ENCODE measurements at regions not wholly inside any gene's neighbourhood (a gene's known extent, or its start where the extent isn't known, plus 50 kb on each side); places are given as distances from the start of the nearest gene placed in this dataset.

- TF ChIP-seq CTCF (IDR thresholded peaks at IDR 0.05; ENCODE audit: low read depth, low read length, missing input control): no peak
- no peak for TF ChIP-seq FOXA2 (IDR thresholded peaks at IDR 0.05)
- no peak for TF ChIP-seq FOXA1 (IDR thresholded peaks at IDR 0.05)
Observed at GRCh38 chr22:22157348-22157725, 87.2 kb upstream of the VPREB1 start (continued).

- Histone ChIP-seq H3K4me1 (ENCODE audit: control insufficient read depth in 4 of 4, insufficient read depth in 4 of 4, low read length in 3 of 4) (no peaks in the 10 kb centered on the region), H3K36me3 (ENCODE audit: control insufficient read depth in 4 of 4, insufficient read depth in 3 of 4, low read depth in 1 of 4, low read length in 3 of 4) (no peaks in the 10 kb centered on the region), H3K4me3 (ENCODE audit: low read depth in 1 of 3, low read length in 3 of 3) (peak overlapping the region in 1 of 3 donors; percentile 5), H3K27ac (ENCODE audit: low read depth in 1 of 2, low read length in 2 of 2) (no peak overlapping the region), H3K27me3 (ENCODE audit: control insufficient read depth in 4 of 4, insufficient read depth in 4 of 4, low read length in 3 of 4) (no peaks in the 10 kb centered on the region), H3K9me3 (ENCODE audit: control insufficient read depth in 4 of 4, low read length in 3 of 4) (no peaks in the 10 kb centered on the region), H3K9ac (ENCODE audit: low read depth in 1 of 2, low read length in 2 of 2) (no peak overlapping the region)
- TF ChIP-seq GABPA (IDR thresholded peaks at IDR 0.05 in 1 of 2, conservative IDR thresholded peaks at IDR 0.05 in 1 of 2) (peak; percentile 44 to 46), JUND (IDR thresholded peaks at IDR 0.05) (no peak), TAF1 (conservative IDR thresholded peaks at IDR 0.05) (no peak), HNF4A (conservative IDR thresholded peaks at IDR 0.05) (peak in 1 of 2 donors; percentile 3), RAD21 (IDR thresholded peaks at IDR 0.05) (peak; percentile 75 to 80), NR2F2 (IDR thresholded peaks at IDR 0.05) (no peak), YY1 (IDR thresholded peaks at IDR 0.05) (peak; percentile 64), FOXA1 (IDR thresholded peaks at IDR 0.05) (no peak), RXRA (IDR thresholded peaks at IDR 0.05) (peak; percentile 10 to 36), ZBTB33 (IDR thresholded peaks at IDR 0.05) (no peak), CTCF (IDR thresholded peaks at IDR 0.05; ENCODE audit: low read depth, low read length, missing input control) (peak; percentile 75)
- DNase-seq (ENCODE audit: low spot score): no peak
- 17% methylated on average over 9 of the region's 9 CpGs for WGBS
Observed at GRCh38 chr22:22156716-22157347, 87.8 kb upstream of the VPREB1 start.

GRCh38 chr22:22156348-22156715, 88.3 kb upstream of the VPREB1 start:
- Histone ChIP-seq H3K27ac (ENCODE audit: low read depth in 1 of 2, low read length in 2 of 2) (no peak overlapping the region), H3K36me3 (ENCODE audit: control insufficient read depth in 4 of 4, insufficient read depth in 3 of 4, low read depth in 1 of 4, low read length in 3 of 4) (no peaks in the 10 kb centered on the region), H3K4me3 (ENCODE audit: low read depth in 1 of 3, low read length in 3 of 3) (no peak overlapping the region), H3K27me3 (ENCODE audit: control insufficient read depth in 4 of 4, insufficient read depth in 4 of 4, low read length in 3 of 4) (no peaks in the 10 kb centered on the region), H3K4me1 (ENCODE audit: control insufficient read depth in 4 of 4, insufficient read depth in 4 of 4, low read length in 3 of 4) (no peaks in the 10 kb centered on the region), H3K9ac (ENCODE audit: low read depth in 1 of 2, low read length in 2 of 2) (no peak overlapping the region), H3K9me3 (ENCODE audit: control insufficient read depth in 4 of 4, low read length in 3 of 4) (no peaks in the 10 kb centered on the region)
- WGBS: 54% methylated on average over 2 of the region's 2 CpGs
- no peak for DNase-seq (ENCODE audit: low spot score)
- no peak for TF ChIP-seq TAF1 (conservative IDR thresholded peaks at IDR 0.05)
- no peak for TF ChIP-seq FOXA1 (IDR thresholded peaks at IDR 0.05)
- no peak for TF ChIP-seq GABPA (IDR thresholded peaks at IDR 0.05 in 1 of 2, conservative IDR thresholded peaks at IDR 0.05 in 1 of 2)
